ENCODE measurements at regions not wholly inside any gene's neighbourhood (a gene's known extent, or its start where the extent isn't known, plus 50 kb on each side); places are given as distances from the start of the nearest gene placed in this dataset.
A peak's percentile ranks its signal among the peaks of the same experiment; 100 is the strongest.

GRCh38 chr13:90438576-90438975 lies 908.9 kb upstream of the MIR17HG start:
- H3K4me3 ChIP-seq = no peak overlapping the region
- no peak for ATAC-seq
- FAIRE-seq = no peak

DNA sequence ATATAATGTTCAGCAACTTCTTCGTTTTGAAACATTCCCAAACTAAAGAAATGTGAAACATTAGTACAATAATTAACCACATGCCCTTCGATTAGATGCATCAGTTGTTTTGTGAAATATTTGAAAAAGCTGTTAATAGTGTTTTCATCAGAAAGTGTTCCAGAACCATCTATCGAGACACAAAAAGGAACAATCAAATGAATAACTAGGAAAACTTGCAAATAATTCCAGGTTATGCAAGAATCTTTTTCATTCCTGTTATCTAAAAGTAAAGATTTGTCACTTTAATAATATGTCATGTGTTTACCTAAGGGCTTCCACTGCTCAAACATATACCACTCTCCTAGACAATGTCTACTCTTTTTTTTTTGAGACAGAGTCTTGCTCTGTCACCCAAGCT lies 904.2 kb upstream of the MIR17HG start:
- H3K4me3 ChIP-seq = no peak overlapping the region
- intact Hi-C loops (cut with DNase I) = no loop called here
- H3K27ac ChIP-seq = no peak overlapping the region
- WGBS, 2 donors = 37 to 41% methylated on average over 3 of the region's 3 CpGs
- FAIRE-seq (peak; percentile 75), ATAC-seq (no peak), DNase-seq (no peak)
- no peaks in the 10 kb centered on the region for H3K9me3 ChIP-seq
- H3K4me1 ChIP-seq = no peaks in the 10 kb centered on the region
- no peaks in the 10 kb centered on the region for H3K27me3 ChIP-seq
- H3K36me3 ChIP-seq = no peaks in the 10 kb centered on the region
- no peak for TF ChIP-seq CTCF (IDR thresholded peaks at IDR 0.05)

More at GRCh38 chr13:90438576-90438975, 908.9 kb upstream of the MIR17HG start:
- H3K27me3 ChIP-seq = no peaks in the 10 kb centered on the region
- WGBS, 2 donors = 55 to 62% methylated on average over 3 of the region's 3 CpGs
- no peaks in the 10 kb centered on the region for H3K9me3 ChIP-seq
- H3K36me3 ChIP-seq = no peaks in the 10 kb centered on the region
- intact Hi-C loops (cut with DNase I) = no loop called here
- TF ChIP-seq CTCF (IDR thresholded peaks at IDR 0.05) = no peak
- no peaks in the 10 kb centered on the region for H3K4me1 ChIP-seq
- no peak for DNase-seq
- H3K27ac ChIP-seq = no peak overlapping the region

DNA sequence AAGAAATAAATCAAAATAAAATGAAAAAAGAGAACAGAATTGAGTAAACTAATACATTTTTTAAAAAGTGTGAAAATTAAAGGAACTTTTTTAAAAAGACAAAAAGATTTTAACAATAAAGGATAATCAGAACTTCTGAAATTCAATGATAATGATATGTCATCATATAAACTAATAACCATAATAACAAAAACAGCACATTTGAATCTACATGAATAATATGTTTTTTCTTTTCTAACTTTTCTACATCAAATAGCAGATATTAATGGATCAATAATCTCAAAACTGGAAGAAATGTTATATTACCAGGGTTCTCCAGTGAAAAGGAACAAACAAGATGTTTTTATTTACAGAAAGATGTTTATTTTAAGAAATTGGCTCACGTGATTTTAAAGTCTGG lies 903.3 kb upstream of the MIR17HG start:
- Histone ChIP-seq H3K27me3 (no peaks in the 10 kb centered on the region), H3K36me3 (no peaks in the 10 kb centered on the region), H3K9me3 (no peaks in the 10 kb centered on the region), H3K4me3 (no peak overlapping the region), H3K27ac (no peak overlapping the region), H3K4me1 (no peaks in the 10 kb centered on the region)
- no peak for ATAC-seq
- intact Hi-C loops (cut with DNase I) = no loop called here
- 72 to 73% methylated on average over 1 of the region's 1 CpG for WGBS, 2 donors
- TF ChIP-seq CTCF (IDR thresholded peaks at IDR 0.05) = no peak
- peak; percentile 86 for FAIRE-seq
- no peak for DNase-seq

GRCh38 chr13:90445179-90445578 lies 902.3 kb upstream of the MIR17HG start:
- no peaks in the 10 kb centered on the region for H3K27me3 ChIP-seq
- FAIRE-seq = no peak
- H3K27ac ChIP-seq = no peak overlapping the region
- H3K9me3 ChIP-seq = no peaks in the 10 kb centered on the region
- no peak overlapping the region for H3K4me3 ChIP-seq
- no peak for DNase-seq
- H3K4me1 ChIP-seq = no peaks in the 10 kb centered on the region
- ATAC-seq = peak in 2 of 4 donors; percentile 52 to 58
- intact Hi-C loops (cut with DNase I) = no loop called here
- WGBS, 2 donors = 22 to 31% methylated on average over 2 of the region's 2 CpGs
- no peaks in the 10 kb centered on the region for H3K36me3 ChIP-seq
- no peak for TF ChIP-seq CTCF (IDR thresholded peaks at IDR 0.05)

DNA sequence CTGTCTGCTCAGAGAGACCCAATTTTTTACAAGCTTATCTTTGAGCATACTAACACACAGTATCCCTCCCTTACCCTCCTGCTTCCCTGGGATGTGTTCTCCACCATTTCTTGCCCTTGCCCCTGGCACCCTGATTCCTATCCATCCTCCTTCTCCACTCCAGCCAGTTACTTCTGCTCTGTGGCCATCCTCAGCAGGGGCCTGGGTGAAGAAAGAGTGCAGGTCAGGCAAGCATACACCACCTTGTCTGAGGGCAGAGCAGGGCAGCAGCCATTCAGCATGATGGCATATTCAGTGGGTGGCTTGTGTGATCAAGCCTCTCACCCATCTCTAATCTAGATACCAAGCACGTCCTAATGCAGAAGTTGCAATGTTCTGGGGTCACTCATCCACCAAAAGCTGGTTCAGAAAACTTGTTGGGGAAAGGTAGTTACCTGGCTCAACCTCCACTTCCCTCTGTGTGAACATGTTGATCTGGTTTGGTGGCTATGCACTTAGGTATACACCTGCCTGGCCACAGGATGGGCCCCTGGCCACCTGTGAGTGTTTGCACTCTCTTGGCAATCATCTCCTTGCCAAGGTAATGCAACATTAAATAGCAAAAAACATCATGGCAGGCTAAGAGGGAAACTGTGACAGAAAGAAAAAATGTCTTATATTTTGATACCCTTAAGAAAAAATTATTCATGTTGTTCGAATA lies 900.3 kb upstream of the MIR17HG start:
- no peaks in the 10 kb centered on the region for H3K4me1 ChIP-seq
- DNase-seq = no peak
- H3K27me3 ChIP-seq = no peaks in the 10 kb centered on the region
- intact Hi-C loops (cut with DNase I) = no loop called here
- WGBS, 2 donors = 82 to 94% methylated on average over 2 of the region's 2 CpGs
- no peaks in the 10 kb centered on the region for H3K9me3 ChIP-seq
- TF ChIP-seq CTCF (IDR thresholded peaks at IDR 0.05) = no peak
- no peak overlapping the region for H3K27ac ChIP-seq
- ATAC-seq = no peak
- H3K36me3 ChIP-seq = no peaks in the 10 kb centered on the region
- no peak overlapping the region for H3K4me3 ChIP-seq
- no peak for FAIRE-seq
